ENCODE measurements at regions not wholly inside any gene's neighbourhood (a gene's known extent, or its start where the extent isn't known, plus 50 kb on each side); places are given as distances from the start of the nearest gene placed in this dataset.
"Not testable (repeated sequence)": the region's sequence is repeated elsewhere in the genome, so short reads cannot be mapped to it uniquely, and the experiment has no call there.

GRCh38 chr13:85588359-85588758 is 210.9 kb downstream of the SLITRK6 start:
- Mint-ChIP-seq H3K36me3 (no peaks in the 10 kb centered on the region), H3K27ac (no peak overlapping the region), H3K9me3 (peaks cover 5 to 8% of the 10 kb centered on the region in 2 donors)
- DNase-seq (ENCODE audit: low spot score in 2 of 2) (no peak), ATAC-seq (no peak)

- DNase-seq (ENCODE audit: low spot score in 2 of 2) (no peak), ATAC-seq (no peak)
- H3K36me3 Mint-ChIP-seq = no peaks in the 10 kb centered on the region
- no peak overlapping the region for H3K27ac Mint-ChIP-seq
- H3K9me3 Mint-ChIP-seq = peaks cover 5 to 12% of the 10 kb centered on the region in 2 donors
These were observed 212.4 kb downstream of the SLITRK6 start for GRCh38 chr13:85586856-85587255.

GRCh38 chr13:85586422-85586831 is 212.8 kb downstream of the SLITRK6 start:
- no peak for DNase-seq (ENCODE audit: low spot score in 2 of 2)
- H3K27ac Mint-ChIP-seq = no peak overlapping the region
- H3K36me3 Mint-ChIP-seq = no peaks in the 10 kb centered on the region
- H3K9me3 Mint-ChIP-seq = peaks cover 5 to 12% of the 10 kb centered on the region in 2 donors
- no peak for ATAC-seq

GRCh38 chr13:85582890-85583289 is 216.3 kb downstream of the SLITRK6 start:
- ATAC-seq = no peak
- no peak for DNase-seq (ENCODE audit: low spot score in 2 of 2)
- Mint-ChIP-seq H3K36me3 (no peaks in the 10 kb centered on the region), H3K9me3 (peaks cover 5 to 7% of the 10 kb centered on the region in 2 donors), H3K27ac (no peak overlapping the region)

- no peak for DNase-seq (ENCODE audit: low spot score in 2 of 2)
- ATAC-seq = no peak
- Mint-ChIP-seq H3K27ac (peak overlapping the region in 1 of 2 donors; percentile 55), H3K9me3 (peaks cover 8 to 9% of the 10 kb centered on the region in 2 donors), H3K36me3 (no peaks in the 10 kb centered on the region)
These were observed 224.1 kb downstream of the SLITRK6 start for GRCh38 chr13:85575110-85575509.

GRCh38 chr13:85567909-85568308 is 231.3 kb downstream of the SLITRK6 start:
- Mint-ChIP-seq H3K9me3 (peaks cover 3 to 10% of the 10 kb centered on the region in 2 donors), H3K27ac (no peak overlapping the region), H3K36me3 (no peaks in the 10 kb centered on the region)
- DNase-seq (ENCODE audit: low spot score in 2 of 2) (no peak), ATAC-seq (no peak)

- Mint-ChIP-seq H3K27ac (no peak overlapping the region), H3K36me3 (no peaks in the 10 kb centered on the region), H3K9me3 (peaks cover under 1 to 6% of the 10 kb centered on the region in 2 donors)
- DNase-seq (ENCODE audit: low spot score in 2 of 2) (no peak), ATAC-seq (no peak)
These were observed 233.6 kb downstream of the SLITRK6 start for GRCh38 chr13:85565652-85566051.

GRCh38 chr13:85564598-85564997 is 234.6 kb downstream of the SLITRK6 start:
- no peaks in the 10 kb centered on the region for H3K36me3 Mint-ChIP-seq
- no peak overlapping the region for H3K27ac Mint-ChIP-seq
- H3K9me3 Mint-ChIP-seq = peaks cover 0 to 5% of the 10 kb centered on the region in 2 donors
- no peak for ATAC-seq
- DNase-seq (ENCODE audit: low spot score in 2 of 2) = no peak

GRCh38 chr13:85562282-85562681 is 236.9 kb downstream of the SLITRK6 start:
- DNase-seq (ENCODE audit: low spot score in 2 of 2) = no peak
- Mint-ChIP-seq H3K9me3 (no peaks in the 10 kb centered on the region), H3K27ac (no peak overlapping the region), H3K36me3 (no peaks in the 10 kb centered on the region)
- no peak for ATAC-seq

- Mint-ChIP-seq H3K27ac (no peak overlapping the region), H3K9me3 (peaks cover 4 to 5% of the 10 kb centered on the region in 2 donors), H3K36me3 (no peaks in the 10 kb centered on the region)
- DNase-seq (ENCODE audit: low spot score in 2 of 2) = no peak
- ATAC-seq = no peak
These were observed 241.3 kb downstream of the SLITRK6 start for GRCh38 chr13:85557691-85558467.

GRCh38 chr13:85551012-85551411 is 248.2 kb downstream of the SLITRK6 start:
- Mint-ChIP-seq H3K9me3 (peaks cover 15 to 19% of the 10 kb centered on the region in 2 donors), H3K27ac (no peak overlapping the region), H3K36me3 (peaks cover 6 to 7% of the 10 kb centered on the region in 2 donors)
- ATAC-seq = no peak
- DNase-seq (ENCODE audit: low spot score in 2 of 2) = no peak

GRCh38 chr13:85549819-85550218 is 249.4 kb downstream of the SLITRK6 start:
- DNase-seq (ENCODE audit: low spot score in 2 of 2) (no peak), ATAC-seq (no peak)
- Mint-ChIP-seq H3K27ac (no peak overlapping the region), H3K36me3 (peaks cover 6 to 7% of the 10 kb centered on the region in 2 donors), H3K9me3 (peaks cover 15 to 19% of the 10 kb centered on the region in 2 donors)

- not testable (repeated sequence) for H3K27ac Mint-ChIP-seq; DNase-seq (ENCODE audit: low spot score in 2 of 2); H3K36me3 Mint-ChIP-seq; ATAC-seq
- H3K9me3 Mint-ChIP-seq = peaks cover 15 to 19% of the 10 kb centered on the region in 2 donors
These were observed 250.4 kb downstream of the SLITRK6 start for GRCh38 chr13:85548845-85549244.

GRCh38 chr13:85545771-85546170 is 253.4 kb downstream of the SLITRK6 start:
- Mint-ChIP-seq H3K36me3 (peaks cover 6 to 7% of the 10 kb centered on the region in 2 donors), H3K9me3 (peaks cover 15 to 19% of the 10 kb centered on the region in 2 donors), H3K27ac (no peak overlapping the region)
- DNase-seq (ENCODE audit: low spot score in 2 of 2) = no peak
- ATAC-seq = no peak

GRCh38 chr13:85544756-85545155 is 254.5 kb downstream of the SLITRK6 start:
- no peak for DNase-seq (ENCODE audit: low spot score in 2 of 2)
- no peak for ATAC-seq
- Mint-ChIP-seq H3K27ac (no peak overlapping the region), H3K9me3 (peaks cover 15 to 19% of the 10 kb centered on the region in 2 donors), H3K36me3 (peaks cover 6 to 7% of the 10 kb centered on the region in 2 donors)

- peaks cover 0 to 6% of the 10 kb centered on the region in 2 donors for H3K36me3 Mint-ChIP-seq
- ATAC-seq = no peak
- no peak for DNase-seq (ENCODE audit: low spot score in 2 of 2)
- no peak overlapping the region for H3K27ac Mint-ChIP-seq
- H3K9me3 Mint-ChIP-seq = peaks cover 9 to 12% of the 10 kb centered on the region in 2 donors
These were observed 256.1 kb downstream of the SLITRK6 start for GRCh38 chr13:85543144-85543543.

- Mint-ChIP-seq H3K27ac (no peak overlapping the region), H3K9me3 (no peaks in the 10 kb centered on the region), H3K36me3 (no peaks in the 10 kb centered on the region)
- DNase-seq (ENCODE audit: low spot score in 2 of 2) (no peak), ATAC-seq (no peak)
These were observed 257.7 kb downstream of the SLITRK6 start for GRCh38 chr13:85541476-85541875.

GRCh38 chr13:85538957-85539356 is 260.3 kb downstream of the SLITRK6 start:
- ATAC-seq (no peak), DNase-seq (ENCODE audit: low spot score in 2 of 2) (no peak)
- no peaks in the 10 kb centered on the region for H3K9me3 Mint-ChIP-seq
- no peaks in the 10 kb centered on the region for H3K36me3 Mint-ChIP-seq
- no peak overlapping the region for H3K27ac Mint-ChIP-seq
